Myocyte (in vitro differentiated cells): ENCODE measurements at regions not wholly inside any gene's neighbourhood (a gene's known extent, or its start where the extent isn't known, plus 50 kb on each side); places are given as distances from the start of the nearest gene placed in this dataset.
"Not testable (repeated sequence)": the region's sequence is repeated elsewhere in the genome, so short reads cannot be mapped to it uniquely, and the experiment has no call there.

Source experiments
- DNase-seq: peaks from one replicate; pipeline ENCODE4 v3.0.0-alpha.2; 2012; ENCODE audit warnings: low read depth

DNA sequence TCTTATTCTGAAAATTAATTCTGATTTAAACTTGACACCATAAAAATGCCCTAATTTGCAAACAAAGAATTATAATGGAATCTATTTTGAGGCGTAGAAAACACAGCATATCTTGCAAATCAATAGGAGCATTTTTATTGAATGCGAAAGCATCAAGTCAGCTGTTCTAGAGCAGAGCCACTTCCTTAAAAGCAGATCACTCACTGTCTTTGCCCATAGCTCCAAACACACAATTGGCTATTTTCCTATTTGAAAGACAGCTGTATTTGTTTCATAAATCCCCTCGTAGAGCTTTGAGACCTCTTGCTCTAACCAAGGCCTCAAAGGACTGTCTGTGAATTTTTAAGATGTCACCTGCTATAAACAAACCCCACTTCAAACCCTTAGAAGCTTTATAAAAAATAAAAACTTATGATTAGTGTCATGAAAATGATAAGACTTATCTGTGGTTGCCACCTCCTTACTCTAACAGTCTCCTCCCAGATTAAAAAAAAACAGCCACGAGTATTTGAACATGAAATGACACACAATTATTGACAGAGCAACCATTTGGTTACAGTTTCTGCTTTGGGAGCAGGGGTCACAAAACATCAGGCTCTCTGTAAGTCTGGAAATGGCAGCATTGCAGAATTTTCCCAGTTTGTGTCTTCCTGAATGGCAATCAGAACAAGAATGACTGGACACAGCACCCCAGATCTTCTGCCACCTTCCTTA, 75.6 kb upstream of the RASEF start:
- DNase-seq: no peak

- DNase-seq: no peak
Measured at GRCh38 chr9:83133316-83133715, 70.4 kb upstream of the RASEF start.

DNA sequence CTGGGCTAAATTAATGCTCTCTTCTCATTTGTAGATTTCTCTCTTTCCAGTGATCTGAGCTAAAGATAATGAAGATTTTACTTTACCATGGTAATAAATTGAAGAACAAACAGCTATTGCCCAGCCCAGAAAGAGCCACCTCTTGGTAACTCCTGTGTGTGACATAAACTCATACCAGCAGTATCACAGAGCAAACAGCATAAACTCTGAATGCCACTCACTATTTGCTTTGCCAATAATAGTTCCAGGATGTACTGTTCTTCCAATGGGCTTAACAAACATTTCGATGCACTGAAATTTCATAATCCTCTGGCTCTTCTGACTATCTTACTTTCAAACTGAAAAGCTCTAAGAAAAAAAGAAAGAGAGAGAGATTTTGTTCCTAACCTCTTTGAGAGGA, 69.8 kb upstream of the RASEF start:
- no peak for DNase-seq

DNA sequence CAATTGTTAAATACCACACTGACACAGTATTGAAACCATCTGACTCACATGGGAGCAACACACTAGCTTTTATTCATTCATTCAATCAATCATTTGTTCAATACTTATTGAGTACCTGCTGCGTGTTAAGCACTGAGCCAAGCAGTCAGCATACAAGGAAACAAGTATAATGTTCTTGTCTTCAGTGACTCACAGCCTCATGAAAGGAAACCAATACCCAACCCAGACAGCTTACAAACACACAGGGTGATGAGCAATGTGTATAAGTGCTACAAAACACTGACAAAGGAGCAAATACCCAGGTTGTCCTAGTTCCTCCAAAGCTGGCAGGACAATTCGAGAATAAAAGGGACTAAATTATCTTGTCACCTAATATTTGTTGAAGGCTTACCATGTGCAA, 67.6 kb upstream of the RASEF start:
- no peak for DNase-seq

GRCh38 chr9:83125671-83126070, 62.7 kb upstream of the RASEF start:
- DNase-seq: no peak

GRCh38 chr9:83119873-83120272, 56.9 kb upstream of the RASEF start:
- no peak for DNase-seq

- no peak for DNase-seq
Measured at GRCh38 chr9:83116026-83116425, 53.1 kb upstream of the RASEF start.

DNA sequence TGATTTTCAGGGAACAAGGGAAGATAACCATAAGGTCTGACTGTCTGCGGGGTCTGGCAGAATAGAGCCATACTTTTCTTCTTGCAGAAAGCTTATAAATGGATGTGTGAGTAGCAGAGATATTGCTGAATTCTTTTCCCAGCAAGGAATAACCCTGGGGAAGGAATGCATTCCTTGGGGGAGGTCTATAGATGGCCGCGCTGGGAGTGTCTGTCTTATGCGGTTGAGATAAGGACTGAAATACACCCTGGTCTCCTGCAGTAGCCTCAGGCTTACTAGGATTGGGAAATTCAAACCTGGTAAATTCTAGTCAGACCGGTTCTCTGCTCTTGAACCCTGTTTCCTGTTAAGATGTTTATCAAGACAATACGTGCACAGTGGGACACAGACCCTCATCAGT, 50.5 kb upstream of the RASEF start:
- not testable (repeated sequence) for DNase-seq
